Daoy (cell line): ENCODE measurements at regions not wholly inside any gene's neighbourhood (a gene's known extent, or its start where the extent isn't known, plus 50 kb on each side); places are given as distances from the start of the nearest gene placed in this dataset.
"Not testable (repeated sequence)": the region's sequence is repeated elsewhere in the genome, so short reads cannot be mapped to it uniquely, and the experiment has no call there.

Source experiments
- DNase-seq: peaks from one replicate; pipeline ENCODE4 v3.0.0-alpha.2; 2015; ENCODE audit warnings: low read depth

DNA sequence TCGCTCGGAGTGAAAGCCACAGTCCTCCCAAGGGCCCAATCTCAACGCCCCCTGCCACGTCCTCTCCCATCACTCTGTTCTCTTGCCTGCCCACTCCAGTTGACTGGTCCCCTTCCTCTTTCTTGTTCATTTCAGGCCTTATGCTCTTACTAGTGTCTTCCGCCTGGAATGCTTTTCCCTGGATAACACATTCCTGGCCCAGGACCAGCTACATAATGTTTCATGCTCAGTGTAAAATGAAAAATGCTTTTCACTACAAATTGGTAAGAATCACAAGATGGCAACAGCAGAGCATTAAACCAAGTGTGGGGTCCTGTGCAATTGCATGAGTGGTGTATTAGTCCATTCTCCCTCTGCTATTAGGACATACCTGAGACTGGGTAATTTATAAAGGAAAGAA is 417.2 kb upstream of the KLHL29 start:
- DNase-seq: no peak

DNA sequence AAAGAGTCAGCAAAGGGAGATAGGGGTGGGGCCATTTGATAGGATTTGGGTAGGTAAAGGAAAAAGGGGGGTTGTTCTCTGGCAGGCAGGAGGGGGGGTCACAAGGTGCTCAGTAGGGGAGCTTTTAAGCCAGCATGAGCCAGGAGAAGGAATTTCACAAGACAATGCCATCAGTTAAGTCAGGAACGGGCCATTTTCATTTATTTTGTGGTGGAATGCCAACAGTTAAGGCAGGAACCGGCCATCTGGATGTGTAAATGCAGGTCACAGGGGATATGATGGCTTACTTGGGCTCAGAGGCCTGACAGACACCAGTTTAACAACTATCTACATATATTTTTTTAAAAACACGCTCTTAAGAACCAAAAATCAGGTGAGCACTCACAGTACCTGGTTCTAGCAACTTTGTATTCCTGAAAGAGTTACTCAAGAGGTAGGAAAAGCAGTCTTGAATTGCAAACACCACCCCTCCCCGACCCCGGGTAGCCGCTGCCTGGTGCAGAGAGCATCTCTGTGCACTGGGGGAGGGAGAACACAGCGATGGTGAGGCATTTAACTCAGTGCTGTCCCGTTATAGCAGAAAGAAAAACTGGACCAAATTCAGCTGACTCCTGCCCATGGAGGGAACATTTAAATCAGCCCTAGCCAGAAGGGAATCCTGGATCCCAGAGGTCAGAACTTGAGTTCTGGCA is 414.5 kb upstream of the KLHL29 start:
- no peak for DNase-seq

DNA sequence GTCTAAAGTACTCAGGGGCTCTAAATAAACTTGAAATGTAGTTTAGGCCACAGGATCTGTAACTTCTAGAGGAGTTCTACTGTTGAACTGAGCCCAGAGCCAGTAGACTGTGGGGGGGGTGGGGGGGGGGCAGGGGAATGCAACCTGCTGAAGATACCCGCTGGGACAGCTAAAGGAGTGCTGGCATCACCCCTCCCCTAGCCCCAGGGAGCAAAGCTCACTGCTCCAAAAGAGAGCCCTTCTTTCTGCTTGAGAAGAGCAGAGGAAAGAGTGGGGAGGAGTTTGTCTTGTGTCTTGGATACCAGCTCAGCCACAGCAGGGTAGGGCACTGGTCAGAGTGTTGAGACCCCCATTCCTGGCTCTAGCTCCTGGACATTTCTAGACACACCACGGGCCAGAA is 414.0 kb upstream of the KLHL29 start:
- DNase-seq: no peak

DNA sequence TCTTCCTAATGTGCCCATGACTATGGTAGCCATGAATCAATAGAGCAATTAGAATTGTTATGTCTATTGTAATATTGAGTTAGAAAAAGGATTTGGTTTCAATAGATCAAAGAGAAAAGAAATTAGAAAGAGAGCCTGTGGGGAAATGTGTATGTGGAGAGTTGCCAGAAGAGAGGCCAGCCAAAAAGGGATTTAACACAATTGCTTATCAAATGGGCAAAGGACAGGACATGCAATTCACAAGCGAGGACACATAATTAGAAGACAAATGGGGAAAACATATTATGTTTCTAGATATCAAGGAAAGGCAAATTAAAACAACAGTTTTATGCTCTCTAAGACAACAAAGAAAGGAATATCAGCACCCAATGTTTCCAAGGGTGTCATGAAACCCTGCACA is 403.2 kb upstream of the KLHL29 start:
- DNase-seq: no peak

DNA sequence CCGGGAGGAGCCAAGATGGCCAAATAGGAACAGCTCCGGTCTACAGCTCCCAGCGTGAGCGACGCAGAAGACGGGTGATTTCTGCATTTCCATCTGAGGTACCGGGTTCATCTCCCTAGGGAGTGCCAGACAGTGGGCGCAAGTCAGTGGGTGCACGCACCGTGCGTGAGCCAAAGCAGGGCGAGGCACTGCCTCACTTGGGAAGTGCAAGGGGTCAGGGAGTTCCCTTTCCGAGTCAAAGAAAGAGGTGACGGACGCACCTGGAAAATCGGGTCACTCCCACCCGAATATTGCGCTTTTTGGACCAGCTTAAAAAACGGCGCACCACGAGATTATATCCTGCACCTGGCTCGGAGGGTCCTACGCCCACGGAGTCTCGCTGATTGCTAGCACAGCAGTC is 400.8 kb upstream of the KLHL29 start:
- DNase-seq: not testable (repeated sequence)

DNA sequence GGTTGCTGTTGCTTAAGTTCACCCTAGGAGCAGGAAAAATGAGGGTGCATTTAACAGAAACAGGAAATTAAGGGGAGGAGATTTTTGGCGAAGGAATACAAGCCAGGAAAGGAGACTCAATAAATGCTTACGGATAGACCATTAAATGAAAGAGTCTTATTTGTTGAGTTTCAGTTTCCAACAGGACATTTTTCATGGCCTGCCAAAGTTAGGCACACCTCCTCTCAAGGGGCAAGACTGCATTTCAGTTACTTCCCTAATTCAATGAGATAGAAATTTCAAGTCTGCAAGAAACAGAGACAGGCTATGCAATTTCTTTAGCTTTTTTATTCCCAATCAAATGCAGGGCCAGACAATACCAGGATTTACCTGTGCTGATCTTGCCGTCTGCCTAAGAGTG is 394.7 kb upstream of the KLHL29 start:
- no peak for DNase-seq

DNA sequence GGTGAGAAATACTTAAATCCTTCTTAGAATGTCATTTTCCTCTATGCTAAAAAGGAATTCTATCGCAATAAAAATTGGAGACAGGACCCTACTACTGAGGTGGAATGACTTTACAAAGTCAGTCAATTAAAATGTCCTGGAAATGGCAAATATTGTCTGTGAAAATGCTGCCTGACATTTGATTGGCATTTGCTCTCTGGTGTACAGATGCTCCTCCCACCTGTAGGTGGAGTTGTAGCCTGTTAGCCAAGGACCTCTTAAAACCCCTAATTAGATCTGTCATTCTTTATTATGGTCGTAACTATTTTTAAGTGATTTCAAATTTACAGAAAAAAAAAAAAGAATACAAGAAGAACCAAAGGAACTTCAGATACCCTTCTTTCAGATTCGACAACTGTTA is 393.1 kb upstream of the KLHL29 start:
- no peak for DNase-seq

DNA sequence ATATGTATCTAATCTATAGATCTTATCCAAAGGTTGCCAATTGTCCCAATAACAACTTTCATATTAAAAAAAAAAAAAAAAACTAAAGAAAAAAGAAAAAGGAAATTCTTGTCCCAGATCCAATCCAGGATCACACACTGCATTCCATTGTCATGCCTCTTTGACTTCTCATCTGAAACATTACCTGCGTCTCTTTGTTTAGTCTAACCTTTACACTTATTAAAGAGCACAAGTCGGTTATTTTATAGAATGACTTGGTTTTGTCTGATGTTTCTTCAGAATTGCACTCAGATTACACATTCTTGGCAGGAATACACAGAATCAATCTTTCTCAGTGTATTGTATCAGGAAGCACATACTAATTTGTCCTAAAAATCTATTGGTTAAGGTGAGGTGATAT is 392.5 kb upstream of the KLHL29 start:
- no peak for DNase-seq

DNA sequence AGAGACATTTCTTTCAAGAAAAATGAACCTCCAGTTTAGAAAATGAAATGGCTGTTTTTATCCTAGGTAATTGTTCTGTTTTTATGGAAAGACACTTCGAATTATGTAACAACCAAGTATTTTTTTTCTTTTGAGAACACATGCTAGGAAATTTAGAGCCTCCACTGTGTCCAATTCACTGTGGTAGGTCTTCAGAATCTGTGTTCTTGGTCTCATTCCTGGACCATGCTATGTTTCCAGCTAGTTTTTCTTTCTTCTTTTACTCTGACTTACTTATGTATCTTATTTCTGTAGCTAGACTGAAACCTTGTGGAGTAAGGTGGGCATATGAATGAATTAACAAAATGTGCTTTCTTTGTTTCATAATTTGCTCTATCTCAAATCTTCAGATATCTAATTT is 391.7 kb upstream of the KLHL29 start:
- no peak for DNase-seq

DNA sequence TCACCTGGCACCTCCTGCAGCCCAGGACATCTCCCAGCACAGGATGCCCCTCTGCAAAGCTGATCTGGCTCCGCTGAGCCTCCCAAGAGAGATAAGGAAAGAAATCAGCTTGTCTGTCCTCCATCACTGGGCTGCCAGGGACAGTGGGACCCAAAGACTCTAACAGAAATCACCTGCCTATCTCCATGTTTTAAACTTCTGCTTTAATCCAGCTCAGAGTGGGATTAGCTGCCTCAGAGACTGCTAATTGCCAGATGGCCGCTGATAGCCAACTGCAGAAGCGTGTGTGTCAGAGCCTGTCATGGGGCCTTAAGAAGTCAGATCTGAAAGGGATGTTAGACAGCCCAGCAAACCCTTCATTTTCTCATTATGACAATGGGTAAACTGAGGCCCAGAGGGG is 389.4 kb upstream of the KLHL29 start:
- DNase-seq: no peak

DNA sequence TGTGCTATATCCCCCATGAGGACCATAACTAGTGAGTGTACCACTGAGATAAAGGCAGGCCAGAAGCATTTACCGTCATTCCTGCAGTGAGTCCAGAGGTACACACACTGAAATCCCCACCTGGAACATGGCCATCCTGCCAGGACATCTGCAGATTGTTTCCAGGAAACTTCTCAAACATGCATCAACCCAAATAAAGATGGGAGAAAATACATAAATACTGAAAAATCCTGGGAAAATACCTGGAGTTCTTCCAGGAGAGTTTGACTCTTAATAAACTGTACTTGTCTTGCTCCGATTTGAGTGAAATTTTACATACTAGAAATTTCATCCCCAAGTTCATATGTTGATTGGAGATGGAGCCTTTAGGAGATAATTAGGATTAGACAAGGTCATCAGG is 388.1 kb upstream of the KLHL29 start:
- DNase-seq: no peak

DNA sequence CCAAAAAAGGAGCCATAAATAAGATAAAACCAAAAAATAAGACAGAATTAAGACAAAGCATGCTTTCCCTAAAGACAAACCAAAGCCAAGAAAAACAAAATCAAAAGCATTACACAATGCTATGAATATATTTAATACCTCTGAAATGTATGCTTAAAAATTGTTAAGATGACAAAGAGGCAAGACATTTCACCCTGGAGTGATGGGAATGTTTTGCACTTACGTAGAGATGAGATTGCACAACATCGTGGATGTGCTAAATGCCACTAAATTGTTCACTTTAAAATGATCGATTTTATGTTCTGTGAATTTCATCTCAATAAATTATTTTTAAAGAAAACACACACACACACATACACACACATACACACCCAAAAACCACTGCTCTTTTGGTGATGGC is 386.6 kb upstream of the KLHL29 start:
- no peak for DNase-seq

DNA sequence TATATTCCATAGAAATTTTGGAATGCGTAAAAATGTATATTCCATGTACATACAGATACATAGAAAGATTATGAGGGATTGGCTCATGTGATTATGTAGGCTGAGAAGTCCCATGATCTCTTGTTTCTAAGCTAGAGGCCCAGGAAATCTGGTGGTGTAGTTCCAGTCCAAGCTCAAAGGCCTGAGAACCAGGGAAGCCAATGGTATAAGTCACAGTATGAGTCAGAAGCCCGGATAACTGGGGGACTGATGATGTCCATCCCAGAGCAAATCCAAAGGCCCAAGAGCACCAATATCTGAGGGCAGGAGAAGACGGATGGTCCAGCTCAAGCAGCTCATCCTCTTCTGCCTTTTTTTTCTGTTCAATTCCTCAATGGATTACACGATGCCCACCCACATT is 385.0 kb upstream of the KLHL29 start:
- DNase-seq: no peak

DNA sequence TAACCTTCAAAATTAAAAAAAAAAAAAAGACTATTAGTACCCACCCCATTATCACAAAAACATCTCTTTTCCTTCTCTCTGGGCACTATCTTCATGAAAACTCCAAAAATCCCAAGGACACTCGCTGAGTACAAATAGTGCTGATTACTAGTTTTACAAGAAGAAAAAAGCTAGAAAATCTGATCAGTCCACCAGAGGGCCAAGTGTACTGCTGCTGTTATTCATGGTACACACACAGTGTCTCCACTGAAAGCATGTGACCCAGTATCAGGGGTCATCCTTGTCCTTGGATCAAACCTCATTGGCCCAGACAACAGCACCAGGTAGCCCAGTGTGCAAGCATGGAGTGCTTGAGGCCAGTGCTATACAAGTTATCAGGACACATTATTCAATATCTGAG is 382.7 kb upstream of the KLHL29 start:
- no peak for DNase-seq

DNA sequence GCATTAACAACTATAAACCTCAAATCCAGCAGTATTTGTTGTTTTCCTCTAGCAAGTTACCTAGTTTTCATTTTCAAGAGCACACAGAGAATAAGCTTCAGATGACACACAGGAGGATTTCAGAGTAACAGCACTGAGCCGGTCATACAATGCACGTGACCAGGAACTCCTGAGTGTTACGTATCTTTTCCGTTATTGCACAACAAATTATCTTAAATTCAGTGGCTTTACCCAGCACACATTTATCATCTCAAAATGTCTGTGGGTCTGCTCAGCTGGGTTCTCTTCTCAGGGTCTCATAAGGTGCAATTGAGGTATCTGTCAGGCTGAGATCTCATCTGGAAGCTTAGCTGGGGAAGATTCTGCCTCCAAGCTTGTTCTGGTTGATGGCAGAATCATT is 379.5 kb upstream of the KLHL29 start:
- DNase-seq: no peak

DNA sequence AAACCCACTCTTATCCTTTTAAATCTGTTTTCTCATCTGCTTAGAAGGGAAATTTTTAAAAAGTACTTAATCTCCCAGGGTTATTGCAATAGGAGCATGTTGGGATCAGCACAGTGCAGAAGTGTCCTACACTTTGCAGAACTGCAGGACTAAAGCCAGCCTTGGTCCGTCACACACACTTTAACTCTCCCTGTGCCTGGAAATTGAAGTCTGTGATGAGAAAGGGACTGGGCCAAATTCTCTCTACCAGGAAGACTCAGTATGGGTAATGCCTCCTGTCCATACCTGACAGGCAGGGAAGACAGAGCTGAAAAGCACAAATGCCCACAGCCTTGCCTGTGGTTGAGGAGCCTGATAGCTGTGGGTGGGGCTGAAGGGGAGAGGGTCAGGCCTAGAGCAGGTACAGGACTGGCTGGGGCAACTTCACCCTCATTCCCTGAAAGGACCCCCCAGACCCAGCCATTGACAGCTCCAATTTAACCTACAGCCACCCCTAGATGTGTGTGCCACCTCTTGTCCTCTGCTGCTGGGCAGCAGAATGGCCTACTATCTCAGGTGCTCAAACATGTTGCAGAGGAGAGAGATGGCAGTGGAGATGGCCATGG is 377.2 kb upstream of the KLHL29 start:
- DNase-seq: no peak

DNA sequence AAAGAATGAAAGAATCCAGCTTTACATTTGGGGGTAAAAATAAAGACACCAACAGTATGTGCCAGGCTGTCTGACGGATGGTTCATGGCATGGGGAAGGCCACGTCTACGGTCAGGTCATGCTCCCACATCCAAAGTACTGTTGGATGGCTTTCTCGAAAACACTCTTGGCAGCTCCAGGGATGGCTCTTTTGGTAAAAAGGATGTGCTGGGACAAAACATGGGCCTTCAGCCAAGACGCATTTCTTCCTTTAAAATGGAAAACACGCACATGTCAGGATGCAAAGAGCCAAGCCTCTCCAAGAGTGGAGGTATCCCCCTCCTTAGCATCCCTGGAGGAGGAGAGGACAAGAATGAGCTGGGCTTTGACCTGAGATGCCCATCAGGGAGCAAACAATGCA is 376.5 kb upstream of the KLHL29 start:
- DNase-seq: no peak

DNA sequence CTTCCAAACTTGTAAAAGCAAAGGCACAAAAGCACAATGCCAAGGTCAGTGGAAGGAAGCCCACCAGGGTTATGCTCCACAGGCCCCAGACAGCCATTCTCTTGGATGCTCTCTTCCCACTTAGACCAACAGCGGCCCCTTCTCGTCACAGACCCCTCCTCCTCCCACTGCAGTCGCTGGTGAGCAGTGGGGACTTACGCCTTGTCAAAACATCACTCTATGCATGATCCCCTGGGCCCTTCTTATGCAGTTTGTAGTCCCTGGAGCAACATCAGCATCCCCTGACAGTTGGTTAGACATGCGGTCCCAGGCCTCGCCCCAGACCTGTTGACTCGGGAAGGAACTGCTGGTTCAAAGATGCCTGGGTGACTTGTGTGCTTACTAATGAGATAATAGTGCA is 376.0 kb upstream of the KLHL29 start:
- DNase-seq: no peak

DNA sequence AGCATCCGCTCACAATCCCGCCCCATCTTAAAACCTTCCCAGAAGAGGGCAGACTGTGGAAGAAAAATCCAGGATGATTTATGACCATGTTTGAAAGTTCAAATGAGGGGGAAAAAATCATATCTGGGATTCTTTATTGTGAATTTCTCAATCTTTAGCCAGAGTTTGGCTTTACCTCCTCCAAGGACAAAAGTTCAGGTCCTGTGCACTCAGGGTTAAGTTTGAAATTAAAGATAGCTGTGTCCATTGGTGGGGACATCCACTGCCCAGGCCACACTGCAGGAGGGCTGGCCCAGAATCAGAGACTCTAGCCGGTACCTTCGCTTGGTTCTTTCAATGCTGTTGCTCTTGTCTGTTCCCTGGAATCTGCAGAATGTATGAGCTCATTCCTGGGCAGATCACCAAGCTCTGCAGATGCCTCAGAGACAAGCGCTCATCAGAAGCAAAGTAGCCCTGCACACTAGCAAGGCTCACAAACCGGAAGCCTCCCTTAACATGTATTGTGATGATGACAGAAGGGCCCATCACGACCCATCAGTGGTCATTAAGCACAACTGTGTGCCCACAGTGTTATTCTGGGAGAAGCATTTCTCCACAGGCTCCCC is 375.3 kb upstream of the KLHL29 start:
- DNase-seq: no peak

DNA sequence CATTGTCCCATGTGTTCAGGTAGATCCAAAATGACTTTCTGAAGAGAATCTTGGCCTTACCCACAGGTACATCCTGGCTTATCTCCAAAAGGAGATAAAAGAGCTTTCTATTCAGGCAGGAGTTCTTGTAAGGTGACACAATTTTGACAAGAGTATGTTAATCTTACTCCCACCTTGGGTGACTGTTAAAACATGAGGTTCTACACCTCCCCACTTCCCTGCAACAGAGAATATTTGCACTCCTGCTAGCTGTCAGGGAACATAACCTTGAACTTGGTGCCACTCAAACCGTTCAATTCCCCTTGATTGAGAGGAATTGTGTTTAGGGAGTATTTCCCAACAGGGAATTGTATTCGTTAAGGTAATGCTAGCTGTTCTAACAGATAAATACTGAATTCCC is 372.5 kb upstream of the KLHL29 start:
- DNase-seq: no peak

DNA sequence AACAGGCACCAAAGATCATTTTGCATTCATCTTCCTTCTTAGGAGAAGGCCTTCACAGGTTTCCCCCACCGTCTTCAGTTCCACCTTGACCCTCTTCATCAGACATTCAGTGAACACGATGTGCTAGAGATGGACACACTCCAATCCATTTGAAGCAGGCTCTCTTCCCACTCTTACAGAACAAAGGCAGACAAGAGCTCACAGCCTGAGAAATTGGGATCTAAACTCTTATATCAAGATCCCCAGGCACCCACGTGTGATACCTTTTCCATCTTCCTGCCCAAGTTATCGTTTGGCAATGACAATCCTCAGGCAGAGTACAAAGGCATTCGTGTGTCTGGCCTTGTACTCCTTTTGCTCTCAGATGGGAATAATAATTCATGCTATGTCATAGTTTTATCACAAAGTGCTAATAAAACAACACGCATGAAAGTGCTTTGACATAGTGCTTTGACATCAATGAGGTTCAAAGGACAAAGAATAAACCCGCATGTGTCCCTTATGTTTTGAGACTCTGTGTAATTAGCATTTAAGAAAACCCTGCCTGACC is 369.3 kb upstream of the KLHL29 start:
- DNase-seq: no peak

DNA sequence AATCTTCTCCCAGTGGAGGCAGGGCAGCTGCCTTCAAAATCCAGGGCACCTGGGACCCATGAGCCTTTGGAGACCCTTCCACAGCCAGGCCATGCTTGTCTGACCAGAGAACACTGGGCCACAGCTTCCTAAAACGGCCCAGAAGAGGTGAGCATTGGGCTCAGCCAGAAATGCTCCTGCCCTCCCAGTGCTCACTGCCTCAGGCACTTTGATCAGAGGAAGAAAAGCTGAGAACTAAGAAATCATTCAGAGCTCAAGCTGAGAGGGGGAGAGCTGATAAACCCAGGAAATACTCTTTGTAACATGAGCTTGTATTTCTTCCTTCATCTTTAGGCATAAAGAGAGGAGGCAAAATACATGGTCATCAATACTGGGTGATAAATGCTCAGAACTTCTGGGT is 365.5 kb upstream of the KLHL29 start:
- no peak for DNase-seq

DNA sequence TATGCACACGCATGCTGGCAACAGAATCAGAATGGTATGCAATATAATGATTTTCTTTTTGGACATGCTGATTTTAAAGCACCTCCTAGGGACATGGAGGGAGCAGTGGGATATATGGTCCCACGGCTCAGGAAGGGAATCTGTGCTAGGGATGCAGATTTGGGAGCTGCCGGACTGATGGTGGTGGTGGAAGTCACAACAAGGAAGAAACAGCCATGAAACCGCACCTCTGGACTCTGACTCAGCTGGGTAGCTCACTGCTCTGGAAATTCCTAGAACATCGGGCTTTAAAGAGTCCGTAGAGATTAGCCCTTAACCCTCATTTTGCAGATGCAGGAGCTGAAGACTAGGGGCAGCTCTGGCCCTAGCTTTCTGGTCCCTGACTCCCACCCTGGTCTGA is 364.3 kb upstream of the KLHL29 start:
- DNase-seq: no peak
